SH-SY5Y (cell line): ENCODE measurements at regions not wholly inside any gene's neighbourhood (a gene's known extent, or its start where the extent isn't known, plus 50 kb on each side); places are given as distances from the start of the nearest gene placed in this dataset.

Source experiments
- GATA2 ChIP-seq: IDR thresholded peaks from 2 replicates; pipeline ENCODE4 v1.6.1; 2011; ENCODE audit warnings: mild to moderate bottlenecking, low read depth, low read length
- GATA3 ChIP-seq: IDR thresholded peaks from 2 replicates; pipeline ENCODE4 v1.6.1; 2011; ENCODE audit warnings: low read depth, mild to moderate bottlenecking, low read length, moderate library complexity

GRCh38 chr14:84882830-84883229 lies 647.1 kb upstream of the FLRT2 start:
- TF ChIP-seq GATA3 = no peak
- no peak for TF ChIP-seq GATA2
